ENCODE measurements at regions not wholly inside any gene's neighbourhood (a gene's known extent, or its start where the extent isn't known, plus 50 kb on each side); places are given as distances from the start of the nearest gene placed in this dataset.

GRCh38 chr13:70816853-70817252 is 708.6 kb upstream of the KLHL1 start:
- no peak for DNase-seq
- Histone ChIP-seq H3K4me3 (ENCODE audit: low read depth in 1 of 3, low read length in 3 of 3) (no peak overlapping the region), H3K27me3 (ENCODE audit: control insufficient read depth in 3 of 3, insufficient read depth in 3 of 3, low read length in 3 of 3) (no peaks in the 10 kb centered on the region), H3K9me3 (ENCODE audit: control insufficient read depth in 2 of 2, insufficient read depth in 1 of 2, low read depth in 1 of 2, low read length in 1 of 2) (no peaks in the 10 kb centered on the region), H3K27ac (ENCODE audit: low read depth in 1 of 3, low read length in 2 of 3) (no peak overlapping the region), H3K36me3 (ENCODE audit: control insufficient read depth in 3 of 3, insufficient read depth in 2 of 3, low read depth in 1 of 3, low read length in 3 of 3) (no peaks in the 10 kb centered on the region), H3K4me1 (ENCODE audit: control insufficient read depth in 3 of 3, insufficient read depth in 2 of 3, low read depth in 1 of 3, low read length in 2 of 3) (no peaks in the 10 kb centered on the region)
- 43 to 53% (median 49%) methylated on average over 5 of the region's 5 CpGs for WGBS, 3 donors
- no peak for FAIRE-seq

- FAIRE-seq = no peak
- Histone ChIP-seq H3K27ac (ENCODE audit: low read depth in 1 of 3, low read length in 2 of 3) (no peak overlapping the region), H3K9me3 (ENCODE audit: control insufficient read depth in 2 of 2, insufficient read depth in 1 of 2, low read depth in 1 of 2, low read length in 1 of 2) (no peaks in the 10 kb centered on the region), H3K4me1 (ENCODE audit: control insufficient read depth in 3 of 3, insufficient read depth in 2 of 3, low read depth in 1 of 3, low read length in 2 of 3) (no peaks in the 10 kb centered on the region), H3K4me3 (ENCODE audit: low read depth in 1 of 3, low read length in 3 of 3) (no peak overlapping the region), H3K27me3 (ENCODE audit: control insufficient read depth in 3 of 3, insufficient read depth in 3 of 3, low read length in 3 of 3) (no peaks in the 10 kb centered on the region), H3K36me3 (ENCODE audit: control insufficient read depth in 3 of 3, insufficient read depth in 2 of 3, low read depth in 1 of 3, low read length in 3 of 3) (no peaks in the 10 kb centered on the region)
- 57 to 71% (median 60%) methylated on average over 3 of the region's 3 CpGs for WGBS, 3 donors
- DNase-seq = no peak
These were observed 706.4 kb upstream of the KLHL1 start for GRCh38 chr13:70814684-70815083.

GRCh38 chr13:70812481-70812880 is 704.2 kb upstream of the KLHL1 start:
- FAIRE-seq (no peak), DNase-seq (no peak)
- H3K27me3 ChIP-seq (ENCODE audit: control insufficient read depth in 3 of 3, insufficient read depth in 3 of 3, low read length in 3 of 3) = no peaks in the 10 kb centered on the region
- H3K4me3 ChIP-seq (ENCODE audit: low read depth in 1 of 3, low read length in 3 of 3) = no peak overlapping the region
- no peaks in the 10 kb centered on the region for H3K4me1 ChIP-seq (ENCODE audit: control insufficient read depth in 3 of 3, insufficient read depth in 2 of 3, low read depth in 1 of 3, low read length in 2 of 3)
- no peak overlapping the region for H3K27ac ChIP-seq (ENCODE audit: low read depth in 1 of 3, low read length in 2 of 3)
- H3K36me3 ChIP-seq (ENCODE audit: control insufficient read depth in 3 of 3, insufficient read depth in 2 of 3, low read depth in 1 of 3, low read length in 3 of 3) = no peaks in the 10 kb centered on the region
- no peaks in the 10 kb centered on the region for H3K9me3 ChIP-seq (ENCODE audit: control insufficient read depth in 2 of 2, insufficient read depth in 1 of 2, low read depth in 1 of 2, low read length in 1 of 2)

- no peaks in the 10 kb centered on the region for H3K27me3 ChIP-seq (ENCODE audit: control insufficient read depth in 3 of 3, insufficient read depth in 3 of 3, low read length in 3 of 3)
- FAIRE-seq = no peak
- H3K9me3 ChIP-seq (ENCODE audit: control insufficient read depth in 2 of 2, insufficient read depth in 1 of 2, low read depth in 1 of 2, low read length in 1 of 2) = no peaks in the 10 kb centered on the region
- 83 to 93% (median 87%) methylated on average over 4 of the region's 4 CpGs for WGBS, 3 donors
- H3K4me3 ChIP-seq (ENCODE audit: low read depth in 1 of 3, low read length in 3 of 3) = no peak overlapping the region
- H3K36me3 ChIP-seq (ENCODE audit: control insufficient read depth in 3 of 3, insufficient read depth in 2 of 3, low read depth in 1 of 3, low read length in 3 of 3) = no peaks in the 10 kb centered on the region
- H3K4me1 ChIP-seq (ENCODE audit: control insufficient read depth in 3 of 3, insufficient read depth in 2 of 3, low read depth in 1 of 3, low read length in 2 of 3) = no peaks in the 10 kb centered on the region
- no peak for DNase-seq
- no peak overlapping the region for H3K27ac ChIP-seq (ENCODE audit: low read depth in 1 of 3, low read length in 2 of 3)
These were observed 701.3 kb upstream of the KLHL1 start for GRCh38 chr13:70809588-70809987.

- no peaks in the 10 kb centered on the region for H3K36me3 ChIP-seq (ENCODE audit: control insufficient read depth in 3 of 3, insufficient read depth in 2 of 3, low read depth in 1 of 3, low read length in 3 of 3)
- H3K9me3 ChIP-seq (ENCODE audit: control insufficient read depth in 2 of 2, insufficient read depth in 1 of 2, low read depth in 1 of 2, low read length in 1 of 2) = no peaks in the 10 kb centered on the region
- DNase-seq (no peak), FAIRE-seq (no peak)
- H3K27ac ChIP-seq (ENCODE audit: low read depth in 1 of 3, low read length in 2 of 3) = no peak overlapping the region
- no peak overlapping the region for H3K4me3 ChIP-seq (ENCODE audit: low read depth in 1 of 3, low read length in 3 of 3)
- no peaks in the 10 kb centered on the region for H3K4me1 ChIP-seq (ENCODE audit: control insufficient read depth in 3 of 3, insufficient read depth in 2 of 3, low read depth in 1 of 3, low read length in 2 of 3)
- no peaks in the 10 kb centered on the region for H3K27me3 ChIP-seq (ENCODE audit: control insufficient read depth in 3 of 3, insufficient read depth in 3 of 3, low read length in 3 of 3)
These were observed 690.1 kb upstream of the KLHL1 start for GRCh38 chr13:70798385-70798784.

- WGBS, 3 donors = 33 to 43% (median 39%) methylated on average over 3 of the region's 3 CpGs
- FAIRE-seq = no peak
- no peaks in the 10 kb centered on the region for H3K4me1 ChIP-seq (ENCODE audit: control insufficient read depth in 3 of 3, insufficient read depth in 2 of 3, low read depth in 1 of 3, low read length in 2 of 3)
- H3K27me3 ChIP-seq (ENCODE audit: control insufficient read depth in 3 of 3, insufficient read depth in 3 of 3, low read length in 3 of 3) = no peaks in the 10 kb centered on the region
- no peak for DNase-seq
- no peak overlapping the region for H3K4me3 ChIP-seq (ENCODE audit: low read depth in 1 of 3, low read length in 3 of 3)
- H3K36me3 ChIP-seq (ENCODE audit: control insufficient read depth in 3 of 3, insufficient read depth in 2 of 3, low read depth in 1 of 3, low read length in 3 of 3) = no peaks in the 10 kb centered on the region
- H3K9me3 ChIP-seq (ENCODE audit: control insufficient read depth in 2 of 2, insufficient read depth in 1 of 2, low read depth in 1 of 2, low read length in 1 of 2) = no peaks in the 10 kb centered on the region
- no peak overlapping the region for H3K27ac ChIP-seq (ENCODE audit: low read depth in 1 of 3, low read length in 2 of 3)
These were observed 687.2 kb upstream of the KLHL1 start for GRCh38 chr13:70795484-70795883.

GRCh38 chr13:70792121-70792520 is 683.9 kb upstream of the KLHL1 start:
- Histone ChIP-seq H3K9me3 (ENCODE audit: control insufficient read depth in 2 of 2, insufficient read depth in 1 of 2, low read depth in 1 of 2, low read length in 1 of 2) (no peaks in the 10 kb centered on the region), H3K27ac (ENCODE audit: low read depth in 1 of 3, low read length in 2 of 3) (no peak overlapping the region), H3K4me3 (ENCODE audit: low read depth in 1 of 3, low read length in 3 of 3) (no peak overlapping the region), H3K27me3 (ENCODE audit: control insufficient read depth in 3 of 3, insufficient read depth in 3 of 3, low read length in 3 of 3) (no peaks in the 10 kb centered on the region), H3K36me3 (ENCODE audit: control insufficient read depth in 3 of 3, insufficient read depth in 2 of 3, low read depth in 1 of 3, low read length in 3 of 3) (no peaks in the 10 kb centered on the region), H3K4me1 (ENCODE audit: control insufficient read depth in 3 of 3, insufficient read depth in 2 of 3, low read depth in 1 of 3, low read length in 2 of 3) (no peaks in the 10 kb centered on the region)
- FAIRE-seq = no peak
- DNase-seq = no peak
- 60 to 79% (median 66%) methylated on average over 2 of the region's 2 CpGs for WGBS, 3 donors

- no peak overlapping the region for H3K4me3 ChIP-seq (ENCODE audit: low read depth in 1 of 3, low read length in 3 of 3)
- H3K4me1 ChIP-seq (ENCODE audit: control insufficient read depth in 3 of 3, insufficient read depth in 2 of 3, low read depth in 1 of 3, low read length in 2 of 3) = no peaks in the 10 kb centered on the region
- H3K9me3 ChIP-seq (ENCODE audit: control insufficient read depth in 2 of 2, insufficient read depth in 1 of 2, low read depth in 1 of 2, low read length in 1 of 2) = no peaks in the 10 kb centered on the region
- FAIRE-seq (no peak), DNase-seq (no peak)
- no peaks in the 10 kb centered on the region for H3K36me3 ChIP-seq (ENCODE audit: control insufficient read depth in 3 of 3, insufficient read depth in 2 of 3, low read depth in 1 of 3, low read length in 3 of 3)
- no peaks in the 10 kb centered on the region for H3K27me3 ChIP-seq (ENCODE audit: control insufficient read depth in 3 of 3, insufficient read depth in 3 of 3, low read length in 3 of 3)
- H3K27ac ChIP-seq (ENCODE audit: low read depth in 1 of 3, low read length in 2 of 3) = no peak overlapping the region
These were observed 681.5 kb upstream of the KLHL1 start for GRCh38 chr13:70789751-70790150.

GRCh38 chr13:70788074-70788473 is 679.8 kb upstream of the KLHL1 start:
- Histone ChIP-seq H3K27ac (ENCODE audit: low read depth in 1 of 3, low read length in 2 of 3) (no peak overlapping the region), H3K4me3 (ENCODE audit: low read depth in 1 of 3, low read length in 3 of 3) (no peak overlapping the region), H3K9me3 (ENCODE audit: control insufficient read depth in 2 of 2, insufficient read depth in 1 of 2, low read depth in 1 of 2, low read length in 1 of 2) (no peaks in the 10 kb centered on the region), H3K4me1 (ENCODE audit: control insufficient read depth in 3 of 3, insufficient read depth in 2 of 3, low read depth in 1 of 3, low read length in 2 of 3) (no peaks in the 10 kb centered on the region), H3K27me3 (ENCODE audit: control insufficient read depth in 3 of 3, insufficient read depth in 3 of 3, low read length in 3 of 3) (no peaks in the 10 kb centered on the region), H3K36me3 (ENCODE audit: control insufficient read depth in 3 of 3, insufficient read depth in 2 of 3, low read depth in 1 of 3, low read length in 3 of 3) (no peaks in the 10 kb centered on the region)
- DNase-seq (no peak), FAIRE-seq (no peak)
- WGBS, 3 donors = 58 to 79% (median 68%) methylated on average over 3 of the region's 3 CpGs
